Activated CD4-positive, CD25-positive, alpha-beta regulatory T cell treated with anti-CD3 and anti-CD28 coated beads, Interleukin-2, amount 50 U/mL, for 24 hours (primary cell): ENCODE measurements at regions not wholly inside any gene's neighbourhood (a gene's known extent, or its start where the extent isn't known, plus 50 kb on each side); places are given as distances from the start of the nearest gene placed in this dataset.
"Not testable (repeated sequence)": the region's sequence is repeated elsewhere in the genome, so short reads cannot be mapped to it uniquely, and the experiment has no call there.

Source experiments
- ATAC-seq, 2 donors: fragments of 150-1000 bp; cut with Tn5 transposase; one replicate each; pipeline ENCODE4 v1.10.0; 2021; ENCODE audit warnings: mild to moderate bottlenecking in 1 of 2, moderate library complexity in 1 of 2

- no peak for ATAC-seq
Observed at GRCh38 chr5:74396913-74397622, 243.5 kb downstream of the ENC1 start.

GRCh38 chr5:74394916-74395880 is 245.3 kb downstream of the ENC1 start:
- ATAC-seq: no peak

GRCh38 chr5:74394528-74394915 is 246.0 kb downstream of the ENC1 start:
- ATAC-seq: no peak

- ATAC-seq: no peak
Observed at GRCh38 chr5:74393943-74394342, 246.6 kb downstream of the ENC1 start.

- no peak for ATAC-seq
Observed at GRCh38 chr5:74392711-74393351, 247.7 kb downstream of the ENC1 start.

GRCh38 chr5:74391410-74391809 is 249.1 kb downstream of the ENC1 start:
- no peak for ATAC-seq

GRCh38 chr5:74390822-74391221 is 249.7 kb downstream of the ENC1 start:
- no peak for ATAC-seq

- ATAC-seq: no peak
Observed at GRCh38 chr5:74390306-74390637, 250.3 kb downstream of the ENC1 start.

- ATAC-seq: no peak
Observed at GRCh38 chr5:74389531-74390305, 250.8 kb downstream of the ENC1 start.

- ATAC-seq: not testable (repeated sequence)
Observed at GRCh38 chr5:74388411-74388810, 252.1 kb downstream of the ENC1 start.

GRCh38 chr5:74386571-74387334 is 253.8 kb downstream of the ENC1 start:
- no peak for ATAC-seq

GRCh38 chr5:74384851-74385250 is 255.7 kb downstream of the ENC1 start:
- ATAC-seq: no peak

GRCh38 chr5:74382987-74383593 is 257.4 kb downstream of the ENC1 start:
- no peak for ATAC-seq

GRCh38 chr5:74382123-74382855 is 258.2 kb downstream of the ENC1 start:
- no peak for ATAC-seq

- ATAC-seq: no peak
Observed at GRCh38 chr5:74380193-74380592, 260.3 kb downstream of the ENC1 start.

- ATAC-seq: no peak
Observed at GRCh38 chr5:74378464-74378863, 262.1 kb downstream of the ENC1 start.

GRCh38 chr5:74376187-74376586 is 264.3 kb downstream of the ENC1 start:
- no peak for ATAC-seq

GRCh38 chr5:74375271-74375670 is 265.3 kb downstream of the ENC1 start:
- no peak for ATAC-seq

- ATAC-seq: no peak
Observed at GRCh38 chr5:74374656-74375055, 265.9 kb downstream of the ENC1 start.

- no peak for ATAC-seq
Observed at GRCh38 chr5:74373076-74373475, 267.5 kb downstream of the ENC1 start.
